PC-9 (cell line): ENCODE measurements at regions not wholly inside any gene's neighbourhood (a gene's known extent, or its start where the extent isn't known, plus 50 kb on each side); places are given as distances from the start of the nearest gene placed in this dataset.

ENCODE experiments used
- CTCF ChIP-seq: fragments of 200-600 bp; sonication (generic); conservative IDR thresholded peaks from 2 replicates; pipeline ENCODE4 v1.6.1; 2017; ENCODE audit warnings: mixed run types, antibody characterized with exemption, mild to moderate bottlenecking, moderate library complexity
- EZH2 ChIP-seq: fragments of 200-600 bp; sonication (generic); IDR thresholded peaks from 2 replicates; pipeline ENCODE4 v1.8.0; 2017; ENCODE audit warnings: antibody characterized with exemption, low read depth

GRCh38 chr3:181635141-181635540 lies 76.6 kb upstream of the SOX2 start:
- TF ChIP-seq CTCF (no peak), EZH2 (no peak)
